NCI-H524 (cell line): ENCODE measurements at regions not wholly inside any gene's neighbourhood (a gene's known extent, or its start where the extent isn't known, plus 50 kb on each side); places are given as distances from the start of the nearest gene placed in this dataset.
A peak's percentile ranks its signal among the peaks of the same experiment; 100 is the strongest.

ENCODE experiments used
- DNase-seq, 2 experiments: peaks; one replicate each; lab custom pipeline; 2025; lab: John Stamatoyannopoulos, UW

DNA sequence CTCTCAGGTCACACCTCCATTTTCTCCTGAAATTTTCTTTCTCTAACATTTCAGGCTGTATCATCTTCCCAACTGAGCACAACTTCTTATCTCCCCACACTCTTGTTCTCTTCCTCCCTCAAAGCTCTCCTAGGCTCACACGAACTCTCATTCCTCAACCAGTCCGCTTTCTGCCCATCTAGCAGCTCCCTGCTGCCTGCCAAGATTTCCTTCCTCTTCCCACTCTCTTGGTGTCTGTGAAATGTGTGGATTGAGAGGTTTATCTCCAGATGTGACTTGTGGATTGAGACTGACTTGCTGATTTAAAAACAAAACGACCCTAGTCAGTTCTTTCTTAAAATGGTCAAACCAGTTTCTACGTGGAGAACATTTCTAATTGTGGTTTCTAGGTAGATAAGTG is 106.3 kb downstream of the MTNR1B start:
- no peak for DNase-seq

GRCh38 chr11:93080146-93080759 is 110.8 kb downstream of the MTNR1B start:
- no peak for DNase-seq

GRCh38 chr11:93081694-93082093 is 112.2 kb downstream of the MTNR1B start:
- no peak for DNase-seq

GRCh38 chr11:93082900-93083299 is 113.4 kb downstream of the MTNR1B start:
- DNase-seq: no peak

- DNase-seq: no peak
Observed at GRCh38 chr11:93084727-93085505, 112.9 kb downstream of the SLC36A4 start.

DNA sequence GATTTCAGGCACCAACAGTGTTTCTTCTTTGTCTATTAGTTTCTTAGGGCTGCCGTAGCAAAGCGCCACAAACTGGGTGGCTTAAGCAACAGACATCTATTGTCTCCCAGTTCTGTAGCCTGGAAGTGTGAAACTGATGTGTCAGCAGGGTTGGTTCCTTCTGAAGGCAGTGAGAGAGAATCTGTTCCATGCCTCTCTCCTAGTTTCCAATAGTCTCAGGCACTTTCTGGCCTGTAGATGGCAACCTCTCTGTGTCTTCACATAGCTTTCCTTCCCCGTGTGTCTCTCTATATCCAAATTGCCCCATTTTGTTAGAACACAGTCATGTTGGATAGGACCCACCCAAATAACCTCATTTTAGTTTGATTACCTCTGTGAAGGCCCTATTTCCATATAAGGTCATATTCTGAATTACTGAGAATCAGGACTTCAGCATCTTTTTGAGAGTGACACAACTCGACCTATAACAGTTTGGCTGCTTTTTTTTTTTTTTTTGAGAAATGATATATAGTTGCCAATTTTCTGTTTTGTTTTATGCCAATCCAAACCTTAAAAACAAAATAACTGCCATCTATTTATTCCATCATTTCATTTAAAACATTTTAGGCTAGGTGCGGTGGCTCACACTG is 108.2 kb downstream of the SLC36A4 start:
- DNase-seq: peak in 1 of 2 experiments; percentile 31
